Uterus (tissue), 3 donors: ENCODE measurements at regions not wholly inside any gene's neighbourhood (a gene's known extent, or its start where the extent isn't known, plus 50 kb on each side); places are given as distances from the start of the nearest gene placed in this dataset.
"Not testable (repeated sequence)": the region's sequence is repeated elsewhere in the genome, so short reads cannot be mapped to it uniquely, and the experiment has no call there.

Source experiments
- DNase-seq, 2 donors: peaks; one replicate each; pipeline ENCODE4 v3.0.0-alpha.2; 2019 to 2020
- H3K27ac ChIP-seq, 2 donors: fragments of 200-600 bp; sonication (generic); 1 replicate in 1 of 2; 2 replicates in 1 of 2; pipeline ENCODE4 v1.5.1; 2016 to 2018
- H3K27me3 ChIP-seq, 2 donors: fragments of 200-600 bp; sonication (generic); one replicate each; pipeline ENCODE4 v1.5.1; 2018 to 2019; ENCODE audit warnings: control low read depth in 1 of 2
- H3K36me3 ChIP-seq, 2 donors: fragments of 200-600 bp; sonication (generic); one replicate each; pipeline ENCODE4 v1.5.1; 2019; ENCODE audit warnings: control low read depth in 1 of 2
- H3K4me1 ChIP-seq, 2 donors: fragments of 200-600 bp; sonication (generic); one replicate each; pipeline ENCODE4 v1.5.1; 2018 to 2019; ENCODE audit warnings: control low read depth in 1 of 2
- H3K4me3 ChIP-seq, 2 donors: fragments of 200-600 bp; sonication (generic); 1 replicate in 1 of 2; 2 replicates in 1 of 2; pipeline ENCODE4 v1.5.1; 2018 to 2019; ENCODE audit warnings: mild to moderate bottlenecking in 1 of 2
- H3K9me3 ChIP-seq, 2 donors: fragments of 200-600 bp; sonication (generic); one replicate each; pipeline ENCODE4 v1.5.1; 2019; ENCODE audit warnings: control low read depth in 1 of 2
- CTCF ChIP-seq, 4 experiments: fragments of 200-600 bp in 2 of 4; fragments of 450-650 bp in 2 of 4; sonication (generic) in 2 of 4; IDR thresholded peaks; one replicate each; pipeline ENCODE4 v1.5.1; 2016 to 2019; ENCODE audit warnings: antibody characterized with exemption in 4 of 4, mild to moderate bottlenecking in 2 of 4, moderate library complexity in 1 of 4
- POLR2A ChIP-seq, 2 donors: fragments of 450-650 bp; IDR thresholded peaks; one replicate each; pipeline ENCODE4 v1.6.1; 2016; ENCODE audit warnings: antibody characterized with exemption in 2 of 2, mild to moderate bottlenecking in 1 of 2, moderate library complexity in 1 of 2
- intact Hi-C: fragments of 100-400 bp; cut with DNase I; formaldehyde crosslinking; loops from one replicate; pipeline ENCODE4 v1.15.1; 2023; ENCODE audit warnings: low total_unique reads
- donor health status: DM: yes; HTN: yes; CAD: no.

- no peak overlapping the region for H3K27ac ChIP-seq
- H3K36me3 ChIP-seq: no peaks in the 10 kb centered on the region
- H3K27me3 ChIP-seq: no peaks in the 10 kb centered on the region
- H3K4me1 ChIP-seq: no peaks in the 10 kb centered on the region
- no peak overlapping the region for H3K4me3 ChIP-seq
- TF ChIP-seq CTCF (IDR thresholded peaks at IDR 0.05): no peak
- TF ChIP-seq POLR2A (IDR thresholded peaks at IDR 0.05): no peak
- intact Hi-C loops: no loop called here
- DNase-seq: no peak
- no peaks in the 10 kb centered on the region for H3K9me3 ChIP-seq
Measured at GRCh38 chr5:135147294-135148090, 113.5 kb upstream of the PITX1 start.

GRCh38 chr5:135145985-135146384, 112.0 kb upstream of the PITX1 start:
- DNase-seq: no peak
- TF ChIP-seq POLR2A (IDR thresholded peaks at IDR 0.05) (no peak), CTCF (IDR thresholded peaks at IDR 0.05) (no peak)
- Histone ChIP-seq H3K4me3 (no peak overlapping the region), H3K27me3 (no peaks in the 10 kb centered on the region), H3K27ac (no peak overlapping the region), H3K36me3 (no peaks in the 10 kb centered on the region), H3K4me1 (no peaks in the 10 kb centered on the region), H3K9me3 (no peaks in the 10 kb centered on the region)
- intact Hi-C loops: no loop called here

- H3K4me1 ChIP-seq, H3K27me3 ChIP-seq, H3K4me3 ChIP-seq, H3K27ac ChIP-seq, DNase-seq, intact Hi-C loops, H3K36me3 ChIP-seq, H3K9me3 ChIP-seq: not testable (repeated sequence)
Measured at GRCh38 chr5:135143682-135144081, 109.7 kb upstream of the PITX1 start.

- H3K9me3 ChIP-seq: no peaks in the 10 kb centered on the region
- H3K4me1 ChIP-seq: no peaks in the 10 kb centered on the region
- no peaks in the 10 kb centered on the region for H3K36me3 ChIP-seq
- no peak for DNase-seq
- TF ChIP-seq POLR2A (IDR thresholded peaks at IDR 0.05): no peak
- no peak for TF ChIP-seq CTCF (IDR thresholded peaks at IDR 0.05)
- H3K4me3 ChIP-seq: no peak overlapping the region
- no peak overlapping the region for H3K27ac ChIP-seq
- no peaks in the 10 kb centered on the region for H3K27me3 ChIP-seq
- intact Hi-C loops: no loop called here
Measured at GRCh38 chr5:135141303-135142268, 107.6 kb upstream of the PITX1 start.

- no peaks in the 10 kb centered on the region for H3K9me3 ChIP-seq
- no peak overlapping the region for H3K27ac ChIP-seq
- no peak overlapping the region for H3K4me3 ChIP-seq
- no peaks in the 10 kb centered on the region for H3K4me1 ChIP-seq
- no peak for DNase-seq
- H3K36me3 ChIP-seq: no peaks in the 10 kb centered on the region
- no peaks in the 10 kb centered on the region for H3K27me3 ChIP-seq
- intact Hi-C loops: no loop called here
- TF ChIP-seq CTCF (IDR thresholded peaks at IDR 0.05) (no peak), POLR2A (IDR thresholded peaks at IDR 0.05) (no peak)
Measured at GRCh38 chr5:135140446-135141204, 106.6 kb upstream of the PITX1 start.
